ENCODE measurements at regions not wholly inside any gene's neighbourhood (a gene's known extent, or its start where the extent isn't known, plus 50 kb on each side); places are given as distances from the start of the nearest gene placed in this dataset.
"Not testable (repeated sequence)": the region's sequence is repeated elsewhere in the genome, so short reads cannot be mapped to it uniquely, and the experiment has no call there.

GRCh38 chr1:21385022-21385421, 54.9 kb upstream of the NBPF3 start:
- no peak for DNase-seq (ENCODE audit: low read depth in 2 of 2)

- DNase-seq (ENCODE audit: low read depth in 2 of 2), result no peak
Measured at GRCh38 chr1:21384620-21385019, 55.3 kb upstream of the NBPF3 start.

- no peak for DNase-seq (ENCODE audit: low read depth in 2 of 2)
Measured at GRCh38 chr1:21383785-21384401, 56.0 kb upstream of the NBPF3 start.

- no peak for DNase-seq (ENCODE audit: low read depth in 2 of 2)
Measured at GRCh38 chr1:21381354-21381753, 58.6 kb upstream of the NBPF3 start.

- DNase-seq (ENCODE audit: low read depth in 2 of 2), result not testable (repeated sequence)
Measured at GRCh38 chr1:21380147-21380546, 59.8 kb upstream of the NBPF3 start.

GRCh38 chr1:21379571-21379970, 60.4 kb upstream of the NBPF3 start:
- no peak for DNase-seq (ENCODE audit: low read depth in 2 of 2)

GRCh38 chr1:21378705-21379494, 61.0 kb upstream of the NBPF3 start:
- DNase-seq (ENCODE audit: low read depth in 2 of 2), result no peak

- DNase-seq (ENCODE audit: low read depth in 2 of 2), result no peak
Measured at GRCh38 chr1:21372383-21372782, 67.6 kb upstream of the NBPF3 start.

- DNase-seq (ENCODE audit: low read depth in 2 of 2), result no peak
Measured at GRCh38 chr1:21369905-21370304, 70.0 kb upstream of the NBPF3 start.

- peak; percentile 42 for DNase-seq (ENCODE audit: low read depth in 2 of 2)
Measured at GRCh38 chr1:21368515-21369289, 71.2 kb upstream of the NBPF3 start.

- not testable (repeated sequence) for DNase-seq (ENCODE audit: low read depth in 2 of 2)
Measured at GRCh38 chr1:21367973-21368514, 71.9 kb upstream of the NBPF3 start.

GRCh38 chr1:21366288-21366687, 73.6 kb upstream of the NBPF3 start:
- DNase-seq (ENCODE audit: low read depth in 2 of 2), result no peak

- DNase-seq (ENCODE audit: low read depth in 2 of 2), result no peak
Measured at GRCh38 chr1:21365036-21365435, 74.8 kb upstream of the ECE1 start.

GRCh38 chr1:21362096-21362495, 71.8 kb upstream of the ECE1 start:
- DNase-seq (ENCODE audit: low read depth in 2 of 2), result no peak

GRCh38 chr1:21361506-21361905, 71.2 kb upstream of the ECE1 start:
- no peak for DNase-seq (ENCODE audit: low read depth in 2 of 2)

GRCh38 chr1:21357161-21357560, 66.9 kb upstream of the ECE1 start:
- no peak for DNase-seq (ENCODE audit: low read depth in 2 of 2)

GRCh38 chr1:21355956-21356355, 65.7 kb upstream of the ECE1 start:
- no peak for DNase-seq (ENCODE audit: low read depth in 2 of 2)

- DNase-seq (ENCODE audit: low read depth in 2 of 2), result no peak
Measured at GRCh38 chr1:21352586-21352985, 62.3 kb upstream of the ECE1 start.

GRCh38 chr1:21351901-21352300, 61.6 kb upstream of the ECE1 start:
- DNase-seq (ENCODE audit: low read depth in 2 of 2), result no peak

- DNase-seq (ENCODE audit: low read depth in 2 of 2), result no peak
Measured at GRCh38 chr1:21350202-21350885, 60.1 kb upstream of the ECE1 start.

- DNase-seq (ENCODE audit: low read depth in 2 of 2), result no peak
Measured at GRCh38 chr1:21349693-21350092, 59.4 kb upstream of the ECE1 start.

GRCh38 chr1:21347072-21347581, 56.9 kb upstream of the ECE1 start:
- DNase-seq (ENCODE audit: low read depth in 2 of 2), result no peak

Data from stimulated activated CD4-positive, alpha-beta T cell treated with anti-CD3 and anti-CD28 coated beads, Interleukin-1b, Interleukin-23, amount 100 ng/mL, for 1 hour (primary cell).